Sigmoid colon (tissue), 6 donors: ENCODE measurements at regions not wholly inside any gene's neighbourhood (a gene's known extent, or its start where the extent isn't known, plus 50 kb on each side); places are given as distances from the start of the nearest gene placed in this dataset.

Source experiments
- DNase-seq: peaks from one replicate; pipeline ENCODE4 v3.0.0-alpha.2; 2019
- H3K27ac ChIP-seq, 4 donors: fragments of 200-600 bp; sonication (generic); one replicate each; pipeline ENCODE4 v1.5.1; 2016 to 2019; ENCODE audit warnings: mild to moderate bottlenecking in 1 of 4
- H3K27me3 ChIP-seq, 3 donors: fragments of 200-600 bp; sonication (generic); one replicate each; pipeline ENCODE4 v1.5.1; 2019; ENCODE audit warnings: mild to moderate bottlenecking in 1 of 3
- H3K36me3 ChIP-seq, 4 donors: fragments of 200-600 bp; sonication (generic); one replicate each; pipeline ENCODE4 v1.5.1; 2016 to 2019
- H3K4me1 ChIP-seq, 4 donors: fragments of 200-600 bp; sonication (generic); one replicate each; pipeline ENCODE4 v1.5.1; 2017 to 2019
- H3K4me3 ChIP-seq, 4 donors: fragments of 200-600 bp; sonication (generic); one replicate each; pipeline ENCODE4 v1.5.1; 2017 to 2019; ENCODE audit warnings: mild to moderate bottlenecking in 2 of 4, moderate library complexity in 1 of 4
- H3K9me3 ChIP-seq, 4 donors: fragments of 200-600 bp in 3 of 4; sonication (generic) in 3 of 4; one replicate each; pipeline versions ENCODE4 v1.5.1 to v1.6.1; 2013 to 2019
- CTCF ChIP-seq, 4 experiments: fragments of 450-650 bp in 3 of 4; fragments of 200-600 bp in 1 of 4; IDR thresholded peaks; one replicate each; pipeline ENCODE4 v1.5.1; 2016 to 2019; ENCODE audit warnings: antibody characterized with exemption in 4 of 4, mild to moderate bottlenecking in 3 of 4, moderate library complexity in 2 of 4
- EP300 ChIP-seq, 4 donors: sonication (generic); formaldehyde crosslinking; IDR thresholded peaks; one replicate each; pipeline ENCODE4 v1.6.1; 2017; ENCODE audit warnings: antibody characterized with exemption in 4 of 4
- POLR2A ChIP-seq, 2 donors: fragments of 450-650 bp; IDR thresholded peaks; one replicate each; pipeline ENCODE4 v1.6.1; 2016; ENCODE audit warnings: antibody characterized with exemption in 2 of 2, mild to moderate bottlenecking in 2 of 2, moderate library complexity in 2 of 2
- POLR2AphosphoS5 ChIP-seq, 4 donors: sonication (generic); formaldehyde crosslinking; IDR thresholded peaks; one replicate each; pipeline ENCODE4 v1.6.1; 2017; ENCODE audit warnings: antibody characterized with exemption in 4 of 4
- WGBS, 2 donors: extraction: QIAGEN DNeasy Blood & Tissue Kit; methylation state at CpG; one replicate each; pipeline ENCODE4 v1.1.7; 2013; 5-methylcytosine and 5-hydroxymethylcytosine counted together
- intact Hi-C: fragments of 100-400 bp; cut with DNase I; formaldehyde crosslinking; loops from one replicate; pipeline ENCODE4 v1.15.1; 2023
- donor health status: healthy with polysubstance abuse.
- donor health status: healthy.

GRCh38 chr9:106771608-106772007 lies 91.4 kb upstream of the ZNF462 start:
- TF ChIP-seq CTCF (IDR thresholded peaks at IDR 0.05), result no peak
- no peak for TF ChIP-seq EP300 (IDR thresholded peaks at IDR 0.05)
- no peak for TF ChIP-seq POLR2AphosphoS5 (IDR thresholded peaks at IDR 0.05)
- no peak for TF ChIP-seq POLR2A (IDR thresholded peaks at IDR 0.05)
- H3K36me3 ChIP-seq, result no peaks in the 10 kb centered on the region
- no peak for DNase-seq
- no peaks in the 10 kb centered on the region for H3K4me1 ChIP-seq
- no peaks in the 10 kb centered on the region for H3K9me3 ChIP-seq
- H3K27ac ChIP-seq, result no peak overlapping the region
- H3K4me3 ChIP-seq, result no peak overlapping the region
- H3K27me3 ChIP-seq, result no peaks in the 10 kb centered on the region
- 77 to 85% methylated on average over 4 of the region's 4 CpGs for WGBS, 2 donors
- intact Hi-C loops, result no loop called here

- Histone ChIP-seq H3K36me3 (no peaks in the 10 kb centered on the region), H3K27me3 (no peaks in the 10 kb centered on the region), H3K27ac (no peak overlapping the region), H3K4me1 (no peaks in the 10 kb centered on the region), H3K9me3 (no peaks in the 10 kb centered on the region), H3K4me3 (no peak overlapping the region)
- TF ChIP-seq POLR2AphosphoS5 (IDR thresholded peaks at IDR 0.05) (no peak), POLR2A (IDR thresholded peaks at IDR 0.05) (no peak), EP300 (IDR thresholded peaks at IDR 0.05) (no peak), CTCF (IDR thresholded peaks at IDR 0.05) (no peak)
- intact Hi-C loops, result no loop called here
- no peak for DNase-seq
- whole genome bisulfite sequencing, 2 donors, result 90 to 91% methylated on average over 5 of the region's 5 CpGs
Measured at GRCh38 chr9:106772523-106773290, 90.3 kb upstream of the ZNF462 start.

GRCh38 chr9:106773750-106774149 lies 89.2 kb upstream of the ZNF462 start:
- Histone ChIP-seq H3K4me3 (no peak overlapping the region), H3K36me3 (no peaks in the 10 kb centered on the region), H3K27ac (no peak overlapping the region), H3K27me3 (no peaks in the 10 kb centered on the region), H3K4me1 (no peaks in the 10 kb centered on the region), H3K9me3 (no peaks in the 10 kb centered on the region)
- TF ChIP-seq EP300 (IDR thresholded peaks at IDR 0.05) (no peak), POLR2AphosphoS5 (IDR thresholded peaks at IDR 0.05) (no peak)
- intact Hi-C loops, result no loop called here
- 78% methylated on average over 7 of the region's 7 CpGs for WGBS, 2 donors
- DNase-seq, result no peak

GRCh38 chr9:106775960-106776359 lies 87.0 kb upstream of the ZNF462 start:
- no peak for TF ChIP-seq POLR2AphosphoS5 (IDR thresholded peaks at IDR 0.05)
- TF ChIP-seq POLR2A (IDR thresholded peaks at IDR 0.05), result no peak
- no peak for TF ChIP-seq CTCF (IDR thresholded peaks at IDR 0.05)
- no peak for TF ChIP-seq EP300 (IDR thresholded peaks at IDR 0.05)
- Histone ChIP-seq H3K36me3 (no peaks in the 10 kb centered on the region), H3K27me3 (no peaks in the 10 kb centered on the region), H3K9me3 (no peaks in the 10 kb centered on the region), H3K4me1 (no peaks in the 10 kb centered on the region), H3K27ac (no peak overlapping the region), H3K4me3 (no peak overlapping the region)
- WGBS, 2 donors, result 69 to 81% methylated on average over 3 of the region's 3 CpGs
- DNase-seq, result no peak
- intact Hi-C loops, result no loop called here

GRCh38 chr9:106779796-106780195 lies 83.2 kb upstream of the ZNF462 start:
- no peak overlapping the region for H3K4me3 ChIP-seq
- H3K36me3 ChIP-seq, result no peaks in the 10 kb centered on the region
- no peaks in the 10 kb centered on the region for H3K4me1 ChIP-seq
- intact Hi-C loops, result no loop called here
- no peaks in the 10 kb centered on the region for H3K9me3 ChIP-seq
- no peak overlapping the region for H3K27ac ChIP-seq
- no peak for DNase-seq
- TF ChIP-seq POLR2AphosphoS5 (IDR thresholded peaks at IDR 0.05), result no peak
- no peak for TF ChIP-seq POLR2A (IDR thresholded peaks at IDR 0.05)
- no peak for TF ChIP-seq CTCF (IDR thresholded peaks at IDR 0.05)
- TF ChIP-seq EP300 (IDR thresholded peaks at IDR 0.05), result no peak
- no peaks in the 10 kb centered on the region for H3K27me3 ChIP-seq
